OCI-LY1 (cell line): ENCODE measurements at regions not wholly inside any gene's neighbourhood (a gene's known extent, or its start where the extent isn't known, plus 50 kb on each side); places are given as distances from the start of the nearest gene placed in this dataset.

ENCODE experiments used
- H2AFZ ChIP-seq: fragments of 200-600 bp; sonication (generic), shearing (Covaris generic); 2 replicates; pipeline ENCODE4 v1.6.0; 2014; ENCODE audit warnings: antibody characterized with exemption, mild to moderate bottlenecking, low read length
- H3F3A ChIP-seq: fragments of 200-600 bp; sonication (generic), shearing (Covaris generic); 2 replicates; pipeline ENCODE4 v1.6.0; 2014; ENCODE audit warnings: mild to moderate bottlenecking, antibody characterized with exemption, low read length, moderate library complexity; ENCODE audit not compliant: insufficient read depth
- H3K27ac ChIP-seq: fragments of 200-600 bp; sonication (generic); 2 replicates; pipeline ENCODE4 v1.5.1; 2014; ENCODE audit warnings: low read length, mixed run types, mild to moderate bottlenecking, low read depth; ENCODE audit not compliant: poor library complexity, severe bottlenecking
- H3K27me3 ChIP-seq: fragments of 200-600 bp; sonication (generic); 2 replicates; pipeline ENCODE4 v1.6.0; 2014; ENCODE audit warnings: antibody characterized with exemption, mild to moderate bottlenecking, low read length, moderate library complexity; ENCODE audit not compliant: insufficient read depth
- H3K36me3 ChIP-seq: fragments of 200-600 bp; sonication (generic); 2 replicates; pipeline ENCODE4 v1.6.1; 2014; ENCODE audit warnings: mild to moderate bottlenecking, antibody characterized with exemption, low read length, moderate library complexity, mixed read lengths; ENCODE audit not compliant: insufficient read depth
- H3K4me1 ChIP-seq: fragments of 200-600 bp; sonication (generic); 2 replicates; pipeline ENCODE4 v1.5.1; 2014; ENCODE audit warnings: mild to moderate bottlenecking, low read length, moderate library complexity; ENCODE audit not compliant: insufficient read depth, severe bottlenecking
- H3K4me2 ChIP-seq: fragments of 200-600 bp; sonication (generic), shearing (Covaris generic); 2 replicates; pipeline ENCODE4 v1.6.1; 2014; ENCODE audit warnings: low read length
- H3K4me3 ChIP-seq: fragments of 200-600 bp; sonication (generic); 2 replicates; pipeline ENCODE4 v1.5.1; 2014; ENCODE audit warnings: low read length, low read depth, mild to moderate bottlenecking, mixed read lengths; ENCODE audit not compliant: poor library complexity, severe bottlenecking
- H3K79me2 ChIP-seq: fragments of 200-600 bp; shearing (Covaris generic); 2 replicates; pipeline ENCODE4 v1.6.1; 2016; ENCODE audit warnings: mixed run types, low read length, mixed read lengths; ENCODE audit not compliant: insufficient read depth
- H3K9ac ChIP-seq: fragments of 200-600 bp; sonication (generic), shearing (Covaris generic); 2 replicates; pipeline ENCODE4 v1.6.1; 2014; ENCODE audit warnings: mild to moderate bottlenecking, low read length, mixed read lengths
- H3K9me2 ChIP-seq: fragments of 200-600 bp; sonication (generic), shearing (Covaris generic); 2 replicates; pipeline ENCODE4 v1.6.1; 2014; ENCODE audit warnings: low read depth, mild to moderate bottlenecking, low read length, mixed read lengths
- H3K9me3 ChIP-seq: fragments of 200-600 bp; shearing (Covaris generic); 2 replicates; pipeline ENCODE4 v1.6.1; 2014; ENCODE audit warnings: low read length, mixed read lengths
- H4K20me1 ChIP-seq: fragments of 200-600 bp; sonication (generic), shearing (Covaris generic); 2 replicates; pipeline ENCODE4 v1.6.0; 2016; ENCODE audit warnings: mild to moderate bottlenecking, low read length; ENCODE audit not compliant: insufficient read depth
- EZH2 ChIP-seq: fragments of 200-600 bp; sonication (generic), shearing (Covaris generic); IDR thresholded peaks from 2 replicates; pipeline ENCODE4 v1.8.0; 2017; ENCODE audit warnings: borderline replicate concordance, mixed run types, mild to moderate bottlenecking, antibody characterized with exemption, low read length, moderate library complexity, mixed read lengths
- TF ChIP-seq, protein P1 (sequence below): fragments of 200-600 bp; sonication (generic), shearing (Covaris generic); IDR thresholded peaks from 2 replicates; pipeline ENCODE4 v1.5.1; 2017; ENCODE audit warnings: mild to moderate bottlenecking, antibody characterized with exemption, low read length, moderate library complexity, mixed read lengths

DNA sequence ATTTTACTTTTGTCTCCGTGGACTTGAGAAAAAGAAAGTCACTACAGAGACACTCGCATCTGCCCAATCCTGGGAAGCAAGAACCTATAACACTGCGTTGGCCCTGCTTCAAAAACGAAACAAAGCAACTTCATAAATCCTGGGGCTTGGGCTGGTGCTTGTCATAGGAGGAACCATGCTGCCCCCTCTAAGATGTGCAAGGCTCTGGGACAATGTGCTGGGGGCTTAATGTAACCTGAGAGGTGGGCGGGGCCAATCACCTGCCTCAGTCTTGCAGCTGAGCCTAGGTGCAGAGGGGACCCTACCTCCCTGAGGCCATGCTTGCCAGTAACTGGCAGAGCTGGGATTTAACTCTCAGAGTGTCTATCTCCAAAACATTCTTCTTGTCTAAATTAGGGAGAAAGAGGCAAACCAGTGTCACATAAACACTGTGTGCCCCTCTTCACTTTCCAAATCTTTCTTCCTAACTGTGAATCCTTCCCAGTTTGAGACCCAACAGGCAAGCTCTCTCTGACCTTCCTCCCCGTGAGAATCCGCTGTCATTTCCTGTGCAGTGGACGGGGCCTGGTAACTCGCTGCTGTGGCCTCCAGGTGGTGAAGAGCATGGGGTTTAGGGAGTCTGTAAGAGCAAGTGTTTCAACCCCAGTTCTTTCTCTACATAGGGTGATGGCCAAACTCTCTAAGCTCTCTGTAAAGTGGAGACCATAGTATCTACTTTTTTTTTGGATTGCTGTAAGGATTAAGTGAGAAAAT is 115.1 kb downstream of the ACKR3 start:
- no peaks in the 10 kb centered on the region; the same call in 1 of the 2 replicates for H3K36me3 ChIP-seq
- H2AFZ ChIP-seq, result peak overlapping the region; percentile 82
- no peaks in the 10 kb centered on the region for H3F3A ChIP-seq
- TF ChIP-seq, protein P1, sequence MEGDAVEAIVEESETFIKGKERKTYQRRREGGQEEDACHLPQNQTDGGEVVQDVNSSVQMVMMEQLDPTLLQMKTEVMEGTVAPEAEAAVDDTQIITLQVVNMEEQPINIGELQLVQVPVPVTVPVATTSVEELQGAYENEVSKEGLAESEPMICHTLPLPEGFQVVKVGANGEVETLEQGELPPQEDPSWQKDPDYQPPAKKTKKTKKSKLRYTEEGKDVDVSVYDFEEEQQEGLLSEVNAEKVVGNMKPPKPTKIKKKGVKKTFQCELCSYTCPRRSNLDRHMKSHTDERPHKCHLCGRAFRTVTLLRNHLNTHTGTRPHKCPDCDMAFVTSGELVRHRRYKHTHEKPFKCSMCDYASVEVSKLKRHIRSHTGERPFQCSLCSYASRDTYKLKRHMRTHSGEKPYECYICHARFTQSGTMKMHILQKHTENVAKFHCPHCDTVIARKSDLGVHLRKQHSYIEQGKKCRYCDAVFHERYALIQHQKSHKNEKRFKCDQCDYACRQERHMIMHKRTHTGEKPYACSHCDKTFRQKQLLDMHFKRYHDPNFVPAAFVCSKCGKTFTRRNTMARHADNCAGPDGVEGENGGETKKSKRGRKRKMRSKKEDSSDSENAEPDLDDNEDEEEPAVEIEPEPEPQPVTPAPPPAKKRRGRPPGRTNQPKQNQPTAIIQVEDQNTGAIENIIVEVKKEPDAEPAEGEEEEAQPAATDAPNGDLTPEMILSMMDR, result no peak
- no peak for TF ChIP-seq EZH2
- H3K27ac ChIP-seq, result no peak overlapping the region
- peak overlapping the region; percentile 66 for H3K4me2 ChIP-seq
- H3K9me2 ChIP-seq, result no peaks in the 10 kb centered on the region
- peaks cover 9% of the 10 kb centered on the region for H3K4me1 ChIP-seq
- H3K4me3 ChIP-seq, result peak overlapping the region; percentile 48
- H3K79me2 ChIP-seq, result no peaks in the 10 kb centered on the region
- H3K9ac ChIP-seq, result no peak overlapping the region
- no peaks in the 10 kb centered on the region for H4K20me1 ChIP-seq
- H3K9me3 ChIP-seq, result no peaks in the 10 kb centered on the region
- H3K27me3 ChIP-seq, result no peaks in the 10 kb centered on the region

DNA sequence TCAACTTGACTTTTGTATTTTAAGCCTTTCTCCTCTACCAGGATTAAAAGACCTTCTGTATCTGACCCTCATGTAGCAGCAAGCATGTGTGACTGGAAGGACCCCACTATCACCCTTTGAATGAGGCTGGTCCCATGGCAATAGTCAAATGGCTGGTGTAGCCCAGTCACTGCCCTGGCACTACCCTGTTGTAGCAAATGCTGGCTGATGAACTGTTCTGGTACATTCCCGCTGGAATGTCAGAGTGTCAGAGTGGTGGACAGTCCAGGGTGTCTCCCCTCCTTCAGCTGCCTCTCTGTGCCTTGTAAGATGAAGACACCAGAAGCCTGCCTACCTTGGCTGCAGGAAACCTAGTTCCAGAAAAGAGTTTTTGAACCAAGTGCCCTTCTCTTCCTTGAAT is 115.7 kb downstream of the ACKR3 start:
- H3K9me2 ChIP-seq, result no peaks in the 10 kb centered on the region
- no peaks in the 10 kb centered on the region for H3F3A ChIP-seq
- no peak overlapping the region for H3K4me3 ChIP-seq
- H3K9ac ChIP-seq, result no peak overlapping the region
- no peaks in the 10 kb centered on the region for H3K79me2 ChIP-seq
- H3K36me3 ChIP-seq, result no peaks in the 10 kb centered on the region; the same call in 1 of the 2 replicates
- no peaks in the 10 kb centered on the region for H3K9me3 ChIP-seq
- no peak overlapping the region for H3K27ac ChIP-seq
- TF ChIP-seq, protein P1, result no peak
- TF ChIP-seq EZH2, result no peak
- H3K4me2 ChIP-seq, result no peak overlapping the region
- H2AFZ ChIP-seq, result no peak overlapping the region
- H4K20me1 ChIP-seq, result no peaks in the 10 kb centered on the region
- no peaks in the 10 kb centered on the region for H3K27me3 ChIP-seq
- H3K4me1 ChIP-seq, result peaks cover 9% of the 10 kb centered on the region

DNA sequence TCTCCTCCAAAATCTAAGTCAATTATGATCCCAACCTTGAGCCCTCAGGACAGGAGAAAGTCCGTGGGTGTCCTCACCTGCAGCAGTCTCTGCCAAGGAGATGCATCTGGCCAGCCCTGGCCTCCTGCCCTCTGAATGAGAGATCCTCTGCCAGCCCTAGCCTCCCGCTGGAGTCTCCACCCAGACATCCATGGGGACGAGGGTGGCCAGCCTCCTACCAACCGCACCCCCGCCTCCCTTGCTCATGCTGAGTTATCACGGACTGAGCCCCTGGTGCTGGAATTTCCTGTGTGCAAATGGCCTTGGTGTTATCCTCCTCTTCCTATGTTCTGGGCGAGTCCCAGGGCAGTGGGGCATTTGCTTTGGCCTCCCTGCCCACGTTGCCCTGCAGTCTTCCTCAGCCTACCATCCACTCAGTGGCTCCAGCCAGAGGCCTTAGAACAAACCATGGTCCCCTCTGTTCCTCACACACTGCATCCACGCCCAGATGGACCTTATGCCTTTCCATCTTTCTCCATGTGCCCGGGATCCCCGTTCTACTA is 116.4 kb downstream of the ACKR3 start:
- no peaks in the 10 kb centered on the region for H3K79me2 ChIP-seq
- H3K9ac ChIP-seq, result no peak overlapping the region
- H3K4me2 ChIP-seq, result no peak overlapping the region
- peaks cover 9% of the 10 kb centered on the region for H3K4me1 ChIP-seq
- H3K9me2 ChIP-seq, result no peaks in the 10 kb centered on the region
- H3F3A ChIP-seq, result no peaks in the 10 kb centered on the region
- no peak overlapping the region for H3K27ac ChIP-seq
- H4K20me1 ChIP-seq, result no peaks in the 10 kb centered on the region
- TF ChIP-seq, protein P1, result no peak
- no peak for TF ChIP-seq EZH2
- H3K9me3 ChIP-seq, result no peaks in the 10 kb centered on the region
- no peak overlapping the region for H2AFZ ChIP-seq
- H3K27me3 ChIP-seq, result no peaks in the 10 kb centered on the region
- no peak overlapping the region for H3K4me3 ChIP-seq
- no peaks in the 10 kb centered on the region; the same call in 1 of the 2 replicates for H3K36me3 ChIP-seq
